Thyroid gland (tissue), 4 donors: ENCODE measurements at regions not wholly inside any gene's neighbourhood (a gene's known extent, or its start where the extent isn't known, plus 50 kb on each side); places are given as distances from the start of the nearest gene placed in this dataset.

Source experiments
- DNase-seq, 2 donors: peaks; one replicate each; pipeline ENCODE4 v3.0.0-alpha.2; 2019
- H3K27ac ChIP-seq, 3 donors: fragments of 200-600 bp; sonication (generic); 1 replicate in 2 of 3; 2 replicates in 1 of 3; pipeline ENCODE4 v1.5.1; 2016 to 2019; ENCODE audit warnings: mild to moderate bottlenecking in 1 of 3, moderate library complexity in 1 of 3
- H3K27me3 ChIP-seq: fragments of 200-600 bp; sonication (generic); one replicate; pipeline ENCODE4 v1.5.1; 2019
- H3K36me3 ChIP-seq, 2 donors: fragments of 200-600 bp; sonication (generic); one replicate each; pipeline ENCODE4 v1.5.1; 2016 to 2019
- H3K4me1 ChIP-seq, 2 donors: fragments of 200-600 bp; sonication (generic); one replicate each; pipeline ENCODE4 v1.5.1; 2017 to 2019
- H3K4me3 ChIP-seq, 3 donors: fragments of 200-600 bp; sonication (generic); replicated peaks in 1 of 3; 1 replicate in 2 of 3; 2 replicates in 1 of 3; pipeline ENCODE4 v1.5.1; 2016; ENCODE audit warnings: mild to moderate bottlenecking in 1 of 3
- H3K9me3 ChIP-seq: fragments of 200-600 bp; sonication (generic); one replicate; pipeline ENCODE4 v1.5.1; 2017
- POLR2A ChIP-seq, 2 donors: fragments of 450-650 bp; IDR thresholded peaks; one replicate each; pipeline ENCODE4 v1.6.1; 2017; ENCODE audit warnings: antibody characterized with exemption in 2 of 2, mild to moderate bottlenecking in 2 of 2, moderate library complexity in 1 of 2
- WGBS, 2 donors: methylation state at CpG; one replicate each; pipeline ENCODE4 v1.1.5; 2017; 5-methylcytosine and 5-hydroxymethylcytosine counted together
- intact Hi-C: fragments of 100-400 bp; cut with DNase I; formaldehyde crosslinking; loops from one replicate; pipeline ENCODE4 v1.15.1; 2023
- TF ChIP-seq, protein P1 (sequence below), 6 experiments: fragments of 200-600 bp in 3 of 6; fragments of 450-650 bp in 3 of 6; sonication (generic) in 3 of 6; IDR thresholded peaks; one replicate each; pipeline ENCODE4 v1.5.1; 2016 to 2019; ENCODE audit warnings: antibody characterized with exemption in 6 of 6, mild to moderate bottlenecking in 2 of 6, inconsistent platforms in 1 of 6, moderate library complexity in 1 of 6

DNA sequence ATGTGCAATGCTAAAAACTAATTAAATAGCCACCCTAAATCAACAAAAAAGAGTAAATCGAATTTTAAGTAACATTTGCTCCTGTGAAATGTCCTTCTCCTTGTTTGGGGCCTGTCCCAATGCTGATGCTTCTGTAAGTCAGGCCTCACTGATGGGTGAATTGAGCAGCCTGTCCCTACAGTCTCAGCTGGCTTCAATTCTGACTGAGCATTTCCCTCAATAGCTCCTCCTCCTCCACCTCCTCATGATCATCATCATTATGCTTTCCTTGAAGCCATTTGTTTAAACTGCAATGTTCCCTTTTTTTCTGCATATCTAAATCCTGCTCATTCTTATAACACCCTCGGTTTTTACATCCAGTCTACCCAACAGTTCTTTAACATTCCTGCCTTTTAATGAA, 137.2 kb upstream of the CELF4 start:
- H3K27ac ChIP-seq, result no peak overlapping the region
- DNase-seq, result no peak
- intact Hi-C loops, result no loop called here
- no peaks in the 10 kb centered on the region for H3K9me3 ChIP-seq
- TF ChIP-seq, protein P1, sequence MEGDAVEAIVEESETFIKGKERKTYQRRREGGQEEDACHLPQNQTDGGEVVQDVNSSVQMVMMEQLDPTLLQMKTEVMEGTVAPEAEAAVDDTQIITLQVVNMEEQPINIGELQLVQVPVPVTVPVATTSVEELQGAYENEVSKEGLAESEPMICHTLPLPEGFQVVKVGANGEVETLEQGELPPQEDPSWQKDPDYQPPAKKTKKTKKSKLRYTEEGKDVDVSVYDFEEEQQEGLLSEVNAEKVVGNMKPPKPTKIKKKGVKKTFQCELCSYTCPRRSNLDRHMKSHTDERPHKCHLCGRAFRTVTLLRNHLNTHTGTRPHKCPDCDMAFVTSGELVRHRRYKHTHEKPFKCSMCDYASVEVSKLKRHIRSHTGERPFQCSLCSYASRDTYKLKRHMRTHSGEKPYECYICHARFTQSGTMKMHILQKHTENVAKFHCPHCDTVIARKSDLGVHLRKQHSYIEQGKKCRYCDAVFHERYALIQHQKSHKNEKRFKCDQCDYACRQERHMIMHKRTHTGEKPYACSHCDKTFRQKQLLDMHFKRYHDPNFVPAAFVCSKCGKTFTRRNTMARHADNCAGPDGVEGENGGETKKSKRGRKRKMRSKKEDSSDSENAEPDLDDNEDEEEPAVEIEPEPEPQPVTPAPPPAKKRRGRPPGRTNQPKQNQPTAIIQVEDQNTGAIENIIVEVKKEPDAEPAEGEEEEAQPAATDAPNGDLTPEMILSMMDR (IDR thresholded peaks at IDR 0.05), result no peak
- TF ChIP-seq POLR2A (IDR thresholded peaks at IDR 0.05), result no peak
- H3K4me1 ChIP-seq, result no peaks in the 10 kb centered on the region
- H3K4me3 ChIP-seq, result no peak overlapping the region
- no peaks in the 10 kb centered on the region for H3K27me3 ChIP-seq
- WGBS, 2 donors, result 77 to 83% methylated on average over 2 of the region's 2 CpGs
- no peaks in the 10 kb centered on the region for H3K36me3 ChIP-seq

DNA sequence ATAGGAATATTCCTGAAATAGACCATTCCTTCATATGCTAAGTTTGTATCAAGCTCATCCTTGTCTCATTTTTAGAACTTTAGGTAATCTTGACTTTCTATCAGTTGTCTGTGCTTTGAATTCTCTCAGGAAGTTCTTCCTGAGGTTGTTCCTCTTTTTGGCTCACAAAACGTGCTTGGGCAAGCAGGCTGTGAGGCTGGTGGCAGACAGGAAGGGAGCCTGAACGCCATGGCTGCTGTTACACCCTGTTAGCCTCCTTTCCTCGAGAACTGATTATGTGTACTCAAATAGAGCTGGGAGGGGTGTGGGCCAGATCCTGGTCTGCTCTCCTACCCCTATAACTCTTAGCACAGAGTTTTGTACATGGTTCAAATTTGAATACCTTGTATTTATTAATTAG, 136.4 kb upstream of the CELF4 start:
- WGBS, 2 donors, result 49 to 56% methylated on average over 3 of the region's 3 CpGs
- TF ChIP-seq, protein P1 (IDR thresholded peaks at IDR 0.05), result no peak
- no peak for TF ChIP-seq POLR2A (IDR thresholded peaks at IDR 0.05)
- no peaks in the 10 kb centered on the region for H3K9me3 ChIP-seq
- H3K27me3 ChIP-seq, result no peaks in the 10 kb centered on the region
- H3K27ac ChIP-seq, result no peak overlapping the region
- no peak for DNase-seq
- intact Hi-C loops, result no loop called here
- H3K4me1 ChIP-seq, result no peaks in the 10 kb centered on the region
- H3K4me3 ChIP-seq, result no peak overlapping the region
- no peaks in the 10 kb centered on the region for H3K36me3 ChIP-seq

DNA sequence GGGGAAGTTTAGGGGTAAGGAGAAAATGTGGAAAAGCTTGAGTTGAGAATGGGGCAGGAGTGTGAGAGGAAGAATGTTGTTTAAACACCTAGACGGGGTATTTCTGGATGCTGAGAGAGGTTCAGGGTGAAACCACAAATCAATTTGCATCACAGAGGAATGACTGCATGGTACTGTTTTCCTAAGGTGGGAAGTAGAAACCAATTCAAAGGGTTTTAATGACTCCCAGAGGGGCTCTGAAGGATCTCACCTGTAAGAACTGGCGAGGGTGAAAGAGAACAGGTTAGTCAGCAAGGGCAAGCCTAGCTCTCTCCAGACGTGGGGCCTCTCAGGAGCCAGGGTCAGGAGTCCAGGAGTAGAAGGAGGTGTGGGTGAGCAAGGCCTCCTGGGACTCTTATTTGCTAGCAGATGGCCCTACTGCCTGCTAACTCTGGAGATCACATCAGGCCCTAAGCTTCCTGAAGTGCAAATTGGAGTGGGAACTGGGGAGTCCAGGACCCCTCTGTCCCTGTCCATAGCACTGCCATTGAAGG, 133.0 kb upstream of the CELF4 start:
- Histone ChIP-seq H3K9me3 (no peaks in the 10 kb centered on the region), H3K4me1 (no peaks in the 10 kb centered on the region), H3K4me3 (no peak overlapping the region), H3K27me3 (no peaks in the 10 kb centered on the region), H3K36me3 (no peaks in the 10 kb centered on the region), H3K27ac (no peak overlapping the region)
- WGBS, 2 donors, result 46 to 53% methylated on average over 3 of the region's 3 CpGs
- intact Hi-C loops, result no loop called here
- TF ChIP-seq POLR2A (IDR thresholded peaks at IDR 0.05), result no peak
- TF ChIP-seq, protein P1 (IDR thresholded peaks at IDR 0.05), result no peak
- DNase-seq, result no peak

DNA sequence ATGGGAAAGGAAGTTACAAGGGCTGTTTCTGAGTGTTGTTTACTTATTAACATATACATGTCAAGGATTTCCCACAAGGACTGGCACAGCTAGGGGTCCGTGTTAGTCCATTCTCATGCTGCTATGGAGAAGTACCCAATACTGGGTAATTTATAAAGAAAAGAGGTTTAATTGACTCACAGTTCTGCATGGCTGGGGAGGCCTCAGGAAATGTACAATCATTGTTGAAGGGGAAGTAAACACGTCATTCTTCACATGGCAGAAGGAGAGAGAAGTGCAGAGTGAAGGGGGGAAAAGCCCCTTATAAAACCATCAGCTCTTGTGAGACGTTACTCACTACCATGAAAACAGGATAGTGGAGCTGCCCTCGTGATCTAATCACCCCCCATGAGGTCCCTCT, 128.9 kb upstream of the CELF4 start:
- Histone ChIP-seq H3K4me3 (no peak overlapping the region), H3K36me3 (no peaks in the 10 kb centered on the region), H3K9me3 (no peaks in the 10 kb centered on the region), H3K27me3 (no peaks in the 10 kb centered on the region), H3K27ac (no peak overlapping the region), H3K4me1 (no peaks in the 10 kb centered on the region)
- WGBS, 2 donors, result 30 to 33% methylated on average over 4 of the region's 4 CpGs
- TF ChIP-seq POLR2A (IDR thresholded peaks at IDR 0.05), result no peak
- TF ChIP-seq, protein P1 (IDR thresholded peaks at IDR 0.05), result no peak
- DNase-seq, result no peak
- intact Hi-C loops, result no loop called here

DNA sequence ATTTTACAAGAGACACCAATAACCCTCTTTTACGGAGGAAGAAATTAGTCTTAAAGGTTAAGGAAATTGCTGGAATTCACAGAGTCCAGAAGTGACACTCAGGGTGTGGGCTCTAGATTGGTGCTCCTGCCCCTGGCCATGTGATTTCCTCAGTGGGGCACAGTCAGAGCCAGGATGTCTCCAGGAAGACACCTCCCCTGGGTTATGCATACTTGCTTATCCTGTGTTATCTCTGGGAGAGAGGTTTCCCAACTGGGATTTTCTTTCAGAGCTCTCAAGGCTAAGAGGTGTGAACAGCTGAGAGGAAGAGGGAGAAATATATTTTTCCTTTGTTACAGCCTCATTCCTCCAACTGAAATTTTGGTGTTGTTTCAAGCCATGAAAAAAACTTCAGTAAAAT, 125.6 kb upstream of the CELF4 start:
- TF ChIP-seq, protein P1 (IDR thresholded peaks at IDR 0.05), result no peak
- TF ChIP-seq POLR2A (IDR thresholded peaks at IDR 0.05), result no peak
- no peaks in the 10 kb centered on the region for H3K36me3 ChIP-seq
- H3K9me3 ChIP-seq, result no peaks in the 10 kb centered on the region
- DNase-seq, result no peak
- H3K27me3 ChIP-seq, result no peaks in the 10 kb centered on the region
- no peak overlapping the region for H3K4me3 ChIP-seq
- 78 to 100% methylated on average over 1 of the region's 1 CpG for WGBS, 2 donors
- H3K4me1 ChIP-seq, result no peaks in the 10 kb centered on the region
- H3K27ac ChIP-seq, result no peak overlapping the region
- intact Hi-C loops, result no loop called here
